GM18873 (cell line): ENCODE measurements at regions not wholly inside any gene's neighbourhood (a gene's known extent, or its start where the extent isn't known, plus 50 kb on each side); places are given as distances from the start of the nearest gene placed in this dataset.

Experiments
- ATAC-seq: cut with Tn5 transposase; IDR thresholded peaks from one replicate; pipeline ENCODE4 v1.9.1; 2021; ENCODE audit warnings: mild to moderate bottlenecking, moderate library complexity, moderate number of reproducible peaks; ENCODE audit not compliant: unreplicated experiment, low FRiP score

GRCh38 chr10:4692206-4692605 lies 133.8 kb upstream of the AKR1E2 start:
- ATAC-seq, result no peak

DNA sequence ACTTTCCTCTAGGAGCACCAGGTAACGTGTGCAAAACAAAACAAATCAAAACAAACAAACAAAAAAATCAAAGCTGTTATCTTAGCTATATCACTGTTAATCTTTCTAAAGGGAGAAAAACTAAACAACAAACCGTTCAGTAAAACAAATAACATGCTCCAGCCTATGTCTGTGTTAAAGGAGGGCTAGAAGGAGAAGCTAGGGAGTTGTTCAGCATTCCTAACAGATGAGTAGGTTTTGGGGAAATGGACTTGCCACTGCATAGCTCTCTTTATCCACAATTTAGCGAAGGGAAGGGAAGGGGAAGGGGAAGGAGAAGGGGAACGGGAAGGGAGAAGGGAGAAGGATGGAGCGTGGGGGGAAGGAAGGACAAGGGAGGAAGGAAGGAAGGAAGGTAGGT lies 134.2 kb upstream of the AKR1E2 start:
- ATAC-seq, result no peak

- ATAC-seq, result no peak
These were observed 134.7 kb upstream of the AKR1E2 start for GRCh38 chr10:4691301-4691700.

DNA sequence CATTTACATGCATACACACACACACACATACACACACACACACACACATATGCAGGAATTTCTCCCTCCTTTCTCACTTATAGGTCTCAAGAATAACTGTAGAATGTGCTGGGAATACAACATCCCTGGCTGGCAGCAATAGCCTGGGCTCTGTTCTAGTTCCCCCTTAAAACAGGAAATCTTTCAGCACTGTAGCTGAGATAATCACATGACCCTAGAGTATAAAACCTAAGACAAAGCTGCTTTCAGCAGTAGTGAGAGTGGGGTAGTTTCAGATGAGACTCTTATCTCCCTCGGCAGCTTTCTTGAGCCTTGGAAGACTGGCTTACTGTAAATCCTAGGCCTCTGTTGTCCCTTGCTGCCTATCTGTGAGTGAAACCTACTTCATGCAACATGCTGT lies 137.4 kb upstream of the AKR1E2 start:
- no peak for ATAC-seq

- no peak for ATAC-seq
These were observed 137.8 kb upstream of the AKR1E2 start for GRCh38 chr10:4688168-4688567.

DNA sequence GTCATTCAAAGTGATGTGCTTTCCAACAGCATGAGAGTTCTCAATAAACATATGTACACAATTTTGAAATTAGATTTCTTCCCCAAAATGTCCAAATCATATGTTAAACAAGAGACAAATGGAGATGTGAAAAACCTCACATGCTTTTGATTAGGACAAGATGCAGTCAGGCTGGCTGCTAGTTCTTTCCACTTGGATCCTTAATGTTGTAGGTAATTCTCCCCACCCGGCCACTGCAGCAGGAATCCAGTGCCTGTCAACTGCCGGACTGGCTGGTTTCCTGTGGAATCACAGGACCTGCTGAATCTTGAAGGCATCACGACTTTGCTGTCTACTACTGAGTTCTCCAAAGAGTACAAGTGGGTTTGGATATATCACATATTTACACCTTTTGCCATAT lies 138.6 kb upstream of the AKR1E2 start:
- ATAC-seq, result no peak

DNA sequence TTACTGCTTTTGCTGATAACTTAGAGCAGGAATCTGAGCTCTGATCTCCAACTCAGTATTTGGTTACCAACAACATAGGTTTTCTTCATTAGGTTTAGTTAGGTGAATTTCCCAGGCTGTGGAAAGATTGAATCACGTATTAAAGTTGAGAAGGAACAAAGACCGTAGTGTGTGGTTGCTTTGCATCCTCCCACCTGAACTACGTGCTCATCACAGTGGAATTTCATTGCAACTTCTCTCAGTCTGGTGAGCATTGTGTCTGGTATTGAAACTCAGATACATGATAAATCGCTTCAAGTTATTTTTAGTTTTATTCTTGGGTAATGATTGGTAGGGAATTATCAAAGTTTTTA lies 139.4 kb upstream of the AKR1E2 start:
- ATAC-seq, result no peak

DNA sequence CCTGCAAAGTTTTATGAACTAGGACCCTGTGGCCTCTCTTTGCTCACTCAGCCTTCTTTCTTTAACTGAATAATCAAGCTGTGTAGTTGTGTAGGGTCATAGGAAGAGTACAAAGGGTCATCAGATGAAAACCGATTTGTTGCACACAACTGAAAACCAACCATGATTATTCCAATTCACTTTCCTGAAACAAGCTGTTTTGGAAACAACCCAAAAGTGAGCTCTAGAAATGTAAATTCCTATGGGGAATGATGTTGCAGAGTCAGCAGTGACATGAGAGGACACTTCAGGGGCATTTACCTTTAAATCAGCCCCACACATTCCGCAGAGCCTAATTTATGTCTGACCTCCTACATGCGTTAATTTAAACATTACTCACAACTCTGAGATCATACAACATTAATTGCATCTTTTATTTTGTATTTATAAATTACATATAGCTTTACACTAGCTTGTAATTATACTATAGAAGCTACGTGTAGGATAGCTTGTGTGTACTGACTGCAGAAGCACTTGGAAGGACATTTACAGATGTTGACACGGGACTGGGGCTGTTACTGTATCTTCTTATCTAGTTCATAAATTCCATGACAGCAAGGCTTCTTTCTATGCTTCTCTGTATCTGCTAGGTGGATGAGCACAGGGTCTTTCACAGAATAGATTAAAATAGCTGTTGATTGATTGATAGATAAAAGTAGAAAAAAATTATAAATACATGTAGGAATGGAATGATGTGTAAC lies 139.9 kb upstream of the AKR1E2 start:
- no peak for ATAC-seq

GRCh38 chr10:4685491-4685890 lies 140.5 kb upstream of the AKR1E2 start:
- ATAC-seq, result no peak

GRCh38 chr10:4684434-4684833 lies 141.6 kb upstream of the AKR1E2 start:
- no peak for ATAC-seq

- no peak for ATAC-seq
These were observed 142.2 kb upstream of the AKR1E2 start for GRCh38 chr10:4683838-4684237.

DNA sequence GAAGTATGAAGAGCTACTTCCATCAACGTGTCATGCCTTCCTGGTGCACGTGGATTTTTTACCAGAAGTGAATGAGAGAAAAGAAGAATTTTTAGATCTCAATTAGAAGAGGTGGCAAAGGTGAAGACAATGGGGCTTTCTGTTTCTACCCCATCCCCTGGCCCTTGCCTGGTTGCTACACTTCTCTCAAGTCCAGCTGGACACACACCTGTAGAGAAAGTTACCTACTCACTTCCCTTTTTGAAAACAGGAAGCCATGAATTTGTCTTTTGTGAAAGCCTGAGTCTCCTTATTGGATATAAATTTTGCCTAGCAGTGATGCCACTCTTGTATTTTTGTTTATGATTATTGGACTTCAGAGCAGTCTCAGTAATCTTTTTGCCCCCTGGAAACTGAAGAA lies 142.9 kb upstream of the AKR1E2 start:
- ATAC-seq, result no peak

DNA sequence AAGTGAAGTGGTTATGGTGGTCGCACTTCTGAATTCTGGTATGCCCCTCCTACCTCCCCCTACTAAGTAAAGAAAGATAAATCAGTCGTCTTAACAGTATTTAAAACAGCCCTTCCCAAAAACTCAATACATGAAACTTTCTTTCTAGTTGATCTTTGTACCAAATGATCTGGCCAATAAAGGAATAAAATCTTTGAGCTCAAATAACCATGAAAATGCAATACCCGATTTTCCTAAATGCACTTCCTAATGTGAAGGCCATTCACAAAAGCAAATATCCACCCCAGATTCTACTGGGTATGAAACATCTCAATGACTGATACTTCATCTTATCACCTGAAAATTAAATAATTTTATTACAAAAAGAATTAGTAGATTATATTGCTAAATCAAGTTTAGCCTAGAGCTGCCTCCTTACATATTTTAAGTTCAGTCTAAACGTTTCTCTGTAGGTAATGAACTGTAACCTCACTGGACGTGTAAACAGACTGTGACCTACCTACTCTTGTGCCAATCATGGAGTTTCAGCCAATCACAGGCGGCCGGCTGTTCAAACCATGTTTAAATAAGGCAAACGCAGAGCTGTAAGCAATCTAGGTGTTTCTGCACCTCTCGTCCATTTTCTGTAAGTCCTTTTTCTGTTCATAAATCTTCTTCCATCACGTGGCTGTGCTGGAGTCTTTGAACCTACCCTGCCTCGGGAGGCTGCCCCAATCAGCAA lies 146.9 kb upstream of the AKR1E2 start:
- no peak for ATAC-seq

DNA sequence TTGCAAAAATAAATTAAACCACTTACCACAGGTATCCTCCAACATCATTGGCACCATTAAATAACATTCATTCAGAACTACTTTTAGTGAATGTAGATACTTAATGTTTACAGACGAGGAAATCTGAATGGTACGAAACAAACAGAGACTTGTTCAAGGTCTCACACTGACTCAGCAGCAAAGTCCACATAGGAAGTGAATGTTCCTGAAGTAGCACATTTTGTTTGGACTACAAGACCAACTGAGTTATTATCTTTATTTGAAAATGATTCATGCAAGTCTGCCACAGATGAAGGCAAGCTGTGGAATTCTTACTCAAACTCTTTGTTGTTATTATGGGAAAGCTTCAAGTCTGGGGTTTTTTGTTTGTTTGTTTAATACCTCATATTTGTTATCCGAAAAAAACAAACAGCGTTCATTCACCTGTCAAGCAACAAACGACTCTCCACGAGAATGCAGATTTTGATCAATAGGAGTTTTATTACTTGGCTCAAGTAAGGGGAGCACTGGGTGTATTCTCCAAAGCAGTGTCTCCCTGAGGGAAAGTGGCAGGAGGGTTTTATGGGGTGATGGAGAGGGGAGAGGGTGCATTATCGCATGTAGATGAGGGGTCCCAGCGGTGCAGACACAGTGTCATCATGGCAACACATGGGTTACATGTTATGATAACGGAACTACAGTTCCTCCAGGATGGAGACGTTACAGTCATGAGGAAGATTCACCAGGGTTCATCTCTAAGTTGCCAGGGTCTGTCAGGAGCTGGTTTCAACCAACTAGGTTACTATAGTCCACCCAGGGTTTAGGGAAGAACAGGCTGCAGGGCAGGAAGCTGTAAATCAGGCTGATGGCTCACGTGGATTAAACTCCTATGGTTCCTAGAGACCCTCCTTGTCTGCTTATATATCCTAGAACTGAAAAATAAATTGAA lies 147.7 kb upstream of the AKR1E2 start:
- ATAC-seq, result no peak

DNA sequence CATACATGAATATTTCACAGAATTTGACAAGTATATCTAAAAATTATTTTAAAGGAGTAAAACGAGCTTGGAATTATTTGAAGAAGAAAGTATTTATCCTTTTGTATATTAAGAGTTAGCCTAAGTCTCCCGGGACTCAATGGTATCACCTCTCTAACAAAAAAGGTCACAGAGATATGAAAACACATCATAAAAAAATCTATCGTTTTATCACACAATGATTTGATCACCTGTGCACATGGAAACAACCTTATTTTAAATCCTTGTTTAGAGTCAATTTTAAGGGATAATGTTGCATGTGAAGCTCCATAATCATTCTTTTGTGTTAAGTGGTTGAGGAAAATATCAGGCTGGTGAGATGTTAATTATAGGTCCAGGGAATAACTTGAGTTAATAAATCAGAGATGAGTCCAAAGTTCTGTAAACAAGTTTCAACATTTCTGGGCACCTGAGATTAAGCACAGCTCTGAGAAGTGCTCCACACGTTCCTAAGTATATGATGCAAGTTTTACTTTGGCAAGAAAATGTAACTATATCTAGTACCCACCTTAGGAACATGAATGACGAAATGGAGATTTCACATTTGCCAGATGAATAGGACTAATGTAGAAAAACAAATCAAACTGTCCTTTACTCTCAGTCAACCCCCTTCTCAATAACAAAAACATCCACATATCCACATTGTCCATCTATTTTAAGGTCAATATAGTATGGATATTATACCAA lies 148.5 kb upstream of the AKR1E2 start:
- ATAC-seq, result no peak

- ATAC-seq, result no peak
These were observed 149.4 kb upstream of the AKR1E2 start for GRCh38 chr10:4676566-4676965.

DNA sequence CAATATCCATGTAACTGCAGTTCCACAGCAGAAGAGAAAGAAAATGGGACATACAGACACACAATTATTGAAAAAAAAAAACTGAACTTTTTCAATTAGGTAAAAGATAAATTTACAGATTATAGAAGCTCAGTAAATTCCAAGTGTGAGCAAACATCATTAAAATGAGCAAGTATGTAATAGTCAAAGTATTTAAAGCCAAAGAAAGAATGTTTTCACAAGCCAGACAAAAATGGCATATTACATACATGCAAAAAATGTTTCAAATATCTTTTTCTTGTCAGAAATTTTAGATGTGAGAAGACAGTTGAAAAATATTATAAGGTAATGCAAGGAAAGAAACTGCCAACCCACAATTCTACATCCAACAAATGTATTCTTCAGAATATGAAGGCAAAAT lies 150.2 kb upstream of the AKR1E2 start:
- no peak for ATAC-seq

GRCh38 chr10:4673279-4674040 lies 152.5 kb upstream of the AKR1E2 start:
- no peak for ATAC-seq

GRCh38 chr10:4672201-4672600 lies 153.8 kb upstream of the AKR1E2 start:
- ATAC-seq, result no peak
